Stimulated activated CD4-positive, alpha-beta T cell treated with anti-CD3 and anti-CD28 coated beads, Interleukin-4, amount 100 ng/mL, for 4 hours (primary cell): ENCODE measurements at regions not wholly inside any gene's neighbourhood (a gene's known extent, or its start where the extent isn't known, plus 50 kb on each side); places are given as distances from the start of the nearest gene placed in this dataset.
"Not testable (repeated sequence)": the region's sequence is repeated elsewhere in the genome, so short reads cannot be mapped to it uniquely, and the experiment has no call there.

Experiments used
- DNase-seq, 2 experiments: peaks; one replicate each; pipeline ENCODE4 v3.0.0-alpha.2; 2020

GRCh38 chr10:22467393-22467792, 122.1 kb downstream of the SPAG6 start:
- DNase-seq, result not testable (repeated sequence)

- no peak for DNase-seq
Measured at GRCh38 chr10:22468570-22469320, 123.4 kb downstream of the SPAG6 start.

- DNase-seq, result no peak
Measured at GRCh38 chr10:22473044-22473443, 127.7 kb downstream of the SPAG6 start.

GRCh38 chr10:22473459-22473858, 128.2 kb downstream of the SPAG6 start:
- DNase-seq, result no peak

GRCh38 chr10:22475651-22476600, 130.6 kb downstream of the SPAG6 start:
- peak; percentile 31 to 36 for DNase-seq

GRCh38 chr10:22476601-22477321, 131.5 kb downstream of the SPAG6 start:
- no peak for DNase-seq

- no peak for DNase-seq
Measured at GRCh38 chr10:22477334-22478287, 132.3 kb downstream of the SPAG6 start.

GRCh38 chr10:22478555-22479334, 133.4 kb downstream of the SPAG6 start:
- no peak for DNase-seq

- no peak for DNase-seq
Measured at GRCh38 chr10:22479419-22479818, 134.1 kb downstream of the SPAG6 start.

GRCh38 chr10:22481106-22481505, 135.8 kb downstream of the SPAG6 start:
- DNase-seq, result no peak

GRCh38 chr10:22481687-22482539, 136.6 kb downstream of the SPAG6 start:
- DNase-seq, result no peak

GRCh38 chr10:22483132-22483531, 137.8 kb downstream of the SPAG6 start:
- DNase-seq, result no peak
